HepG2 (cell line): ENCODE measurements at regions not wholly inside any gene's neighbourhood (a gene's known extent, or its start where the extent isn't known, plus 50 kb on each side); places are given as distances from the start of the nearest gene placed in this dataset.

ENCODE experiments used
- ATAC-seq: fragments of 200-7000 bp; cut with Tn5 transposase; 3 replicates; pipeline ENCODE4 v1.9.1; 2020; ENCODE audit warnings: mild to moderate bottlenecking, moderate library complexity
- BruUV-seq: library from RNA; stranded (reverse); fragments of 400-500 nt; replicated peaks from 2 replicates; lab custom pipeline; 2021; lab: Mats Ljungman, UMichigan
- CTCF ChIA-PET: fragments of 300-600 bp; formaldehyde crosslinking; extraction: SDS; loops from one replicate; lab custom pipeline; 2021; ENCODE audit warnings: low total read pairs, inconsistent platforms, low intra/inter-chr PET ratio; lab: Yijun Ruan, JAX
- POLR2A ChIA-PET: fragments of 350-600 bp; sonication (Branson Sonifier 250); formaldehyde crosslinking; loops from one replicate; lab custom pipeline; 2020; ENCODE audit warnings: antibody characterized with exemption, inconsistent platforms; lab: Yijun Ruan, JAX
- DNase-seq: peaks from one replicate; pipeline ENCODE4 v3.0.0-alpha.2; 2015; ENCODE audit warnings: low spot score
- FAIRE-seq: peaks from 3 replicates; lab custom pipeline; 2011; peaks lifted over from hg19 to GRCh38; lab: Jason Lieb, UNC
- H2AFZ ChIP-seq: one replicate; pipeline ENCODE4 v1.6.1; 2011; ENCODE audit warnings: low read length, inconsistent platforms
- H3K27ac ChIP-seq: fragments of 300-600 bp; 3 replicates; pipeline ENCODE4 v1.8.0; 2011; ENCODE audit warnings: mixed run types, mild to moderate bottlenecking, mixed read lengths, low read length, inconsistent platforms; ENCODE audit not compliant: insufficient read depth; ENCODE audit errors: extremely low read length
- H3K27me3 ChIP-seq, 2 experiments: fragments of 200-600 bp in 1 of 2; 2 replicates in 1 of 2; 3 replicates in 1 of 2; pipeline versions ENCODE4 v1.6.0 to v1.8.0; 2011; ENCODE audit warnings: low read length in 2 of 2, mild to moderate bottlenecking in 2 of 2, moderate library complexity in 2 of 2, inconsistent platforms in 1 of 2; ENCODE audit not compliant: insufficient read depth in 2 of 2, control insufficient read depth in 1 of 2
- H3K36me3 ChIP-seq, 2 experiments: fragments of 200-600 bp in 1 of 2; replicated peaks in 1 of 2; 2 replicates in 1 of 2; 3 replicates in 1 of 2; pipeline versions ENCODE4 v1.5.1 to v1.8.0; 2011; ENCODE audit warnings: low read length in 2 of 2, inconsistent platforms in 1 of 2; ENCODE audit not compliant: insufficient read depth in 2 of 2, control insufficient read depth in 1 of 2
- H3K4me1 ChIP-seq: 2 replicates; pipeline ENCODE4 v1.5.1; 2012; ENCODE audit warnings: low read length, inconsistent platforms; ENCODE audit not compliant: insufficient read depth
- H3K4me2 ChIP-seq: 2 replicates; pipeline ENCODE4 v1.6.0; 2011; ENCODE audit warnings: low read depth, low read length, inconsistent platforms
- H3K4me3 ChIP-seq, 3 experiments: fragments of 200-600 bp in 1 of 3; sonication (generic), shearing (Covaris generic) in 1 of 3; replicated peaks in 1 of 3; 2 replicates each; pipeline ENCODE4 v1.5.1; 2011 to 2016; ENCODE audit warnings: low read length in 3 of 3, inconsistent platforms in 2 of 3, low read depth in 2 of 3, mild to moderate bottlenecking in 2 of 3, control low read depth in 1 of 3, mixed read lengths in 1 of 3; ENCODE audit not compliant: insufficient read depth in 1 of 3
- H3K79me2 ChIP-seq: one replicate; pipeline ENCODE4 v1.6.1; 2011; ENCODE audit warnings: low read length, inconsistent platforms; ENCODE audit not compliant: insufficient read depth
- H3K9ac ChIP-seq: 2 replicates; pipeline ENCODE4 v1.6.0; 2011; ENCODE audit warnings: mild to moderate bottlenecking, low read depth, low read length, inconsistent platforms; ENCODE audit not compliant: insufficient read depth
- H3K9me3 ChIP-seq: 2 replicates; pipeline ENCODE4 v1.5.1; 2012; ENCODE audit warnings: mild to moderate bottlenecking, low read length
- H4K20me1 ChIP-seq: 2 replicates; pipeline ENCODE4 v1.6.0; 2011; ENCODE audit warnings: inconsistent platforms, mild to moderate bottlenecking, low read length, moderate library complexity; ENCODE audit not compliant: insufficient read depth
- ATF3 ChIP-seq: sonication (generic); formaldehyde crosslinking; IDR thresholded peaks from 2 replicates; pipeline ENCODE4 v1.4.0; 2020; ENCODE audit warnings: missing genetic modification reagents
- ATF5 ChIP-seq: sonication (generic); formaldehyde crosslinking; IDR thresholded peaks from 2 replicates; pipeline ENCODE4 v1.4.0; 2020; ENCODE audit warnings: mild to moderate bottlenecking, low read depth, missing genetic modification reagents
- ATF7 ChIP-seq, 2 experiments: fragments of 450-650 bp in 1 of 2; sonication (generic) in 1 of 2; formaldehyde crosslinking in 1 of 2; IDR thresholded peaks; 2 replicates each; pipeline versions ENCODE4 v1.4.0 to v1.6.1; 2016 to 2020; ENCODE audit warnings: antibody characterized with exemption in 1 of 2, mild to moderate bottlenecking in 1 of 2, missing genetic modification reagents in 1 of 2
- CAMTA2 ChIP-seq: sonication (generic); formaldehyde crosslinking; IDR thresholded peaks from 2 replicates; pipeline ENCODE4 v1.4.0; 2020; ENCODE audit warnings: mild to moderate bottlenecking, missing genetic modification reagents, borderline replicate concordance
- HNRNPH1 ChIP-seq: fragments of 200-400 bp; formaldehyde crosslinking; optimal IDR thresholded peaks from 2 replicates; pipeline ENCODE3; 2017; ENCODE audit warnings: mild to moderate bottlenecking, low read depth, low read length
- PAF1 ChIP-seq: IDR thresholded peaks from 2 replicates; pipeline ENCODE4 v1.6.1; 2016; ENCODE audit warnings: missing genetic modification reagents, missing compliant biosample characterization
- PATZ1 ChIP-seq: sonication (generic); formaldehyde crosslinking; IDR thresholded peaks from 2 replicates; pipeline ENCODE4 v1.4.0; 2020; ENCODE audit warnings: missing genetic modification reagents
- TERF1 ChIP-seq: sonication (generic); formaldehyde crosslinking; IDR thresholded peaks from 2 replicates; pipeline ENCODE4 v1.8.0; 2022; ENCODE audit warnings: mild to moderate bottlenecking, missing genetic modification reagents, moderate library complexity
- ZBTB14 ChIP-seq: sonication (generic); formaldehyde crosslinking; IDR thresholded peaks from 2 replicates; pipeline ENCODE4 v1.4.0; 2020; ENCODE audit warnings: missing genetic modification reagents
- ZNF24 ChIP-seq: fragments of 450-650 bp; IDR thresholded peaks from 2 replicates; pipeline ENCODE4 v1.6.1; 2017; ENCODE audit warnings: antibody characterized with exemption, mild to moderate bottlenecking
- ZNF362 ChIP-seq: sonication (generic); formaldehyde crosslinking; IDR thresholded peaks from 2 replicates; pipeline ENCODE4 v1.4.0; 2020; ENCODE audit warnings: missing genetic modification reagents, mild to moderate bottlenecking, borderline replicate concordance
- ZNF570 ChIP-seq: sonication (generic); formaldehyde crosslinking; IDR thresholded peaks from 2 replicates; pipeline ENCODE4 v1.4.0; 2020; ENCODE audit warnings: mild to moderate bottlenecking, missing genetic modification reagents, borderline replicate concordance
- ZNF639 ChIP-seq: conservative IDR thresholded peaks from 2 replicates; pipeline ENCODE4 v1.6.1; 2018; ENCODE audit warnings: missing genetic modification reagents
- in situ Hi-C: cut with HindIII; loops from 2 replicates; pipeline ENCODE4 v1.10.0; 2017; ENCODE audit warnings: low pct_unique_long_range_greater_than_20kb; ENCODE audit not compliant: extremely low pct_ligation_motif_present
- intact Hi-C: fragments of 100-400 bp; cut with micrococcal nuclease; formaldehyde crosslinking; loops from one replicate; pipeline ENCODE4 v1.10.0; 2022; ENCODE audit not compliant: unreplicated experiment

- TF ChIP-seq ZNF362 (CRISPR knock-in tag) (no peak), ATF3 (CRISPR knock-in tag) (no peak)
Measured at GRCh38 chr3:69490235-69490634, 104.3 kb upstream of the FRMD4B start (continued).

GRCh38 chr3:69488026-69488425, 102.1 kb upstream of the FRMD4B start:
- Histone ChIP-seq H2AFZ (no peak overlapping the region), H3K27me3 (0 out of 5 replicates have a peak, but pooled peaks cover 0 to 3% of the 10 kb centered on the region in 2 experiments), H3K4me1 (no peaks in the 10 kb centered on the region), H3K4me3 (no peak overlapping the region), H3K4me2 (no peak overlapping the region), H3K9ac (no peak overlapping the region), H4K20me1 (no peaks in the 10 kb centered on the region), H3K79me2 (no peaks in the 10 kb centered on the region), H3K27ac (no peak overlapping the region), H3K9me3 (no peaks in the 10 kb centered on the region), H3K36me3 (no peaks in the 10 kb centered on the region)
- no TSS peak for BruUV-seq
- intact Hi-C loops, result no loop called here
- in situ Hi-C loops, result no loop called here
- DNase-seq (no peak), FAIRE-seq (no peak), ATAC-seq (no peak)
- ChIA-PET CTCF (no interaction called here), POLR2A (no interaction called here)
- TF ChIP-seq ZNF570 (CRISPR knock-in tag) (no peak), CAMTA2 (CRISPR knock-in tag) (no peak), HNRNPH1 (no peak), ATF7 (IDR thresholded peaks at IDR 0.05) (no peak), ATF7 (CRISPR knock-in tag; IDR thresholded peaks at IDR 0.05) (no peak), PATZ1 (CRISPR knock-in tag) (no peak), TERF1 (CRISPR knock-in tag) (no peak), ZBTB14 (CRISPR knock-in tag) (no peak), ZNF24 (no peak), PAF1 (CRISPR knock-in tag) (no peak), ZNF639 (CRISPR knock-in tag) (no peak), ATF5 (CRISPR knock-in tag) (no peak)
